HG02763 (cell line): ENCODE measurements at regions not wholly inside any gene's neighbourhood (a gene's known extent, or its start where the extent isn't known, plus 50 kb on each side); places are given as distances from the start of the nearest gene placed in this dataset.
"Not testable (repeated sequence)": the region's sequence is repeated elsewhere in the genome, so short reads cannot be mapped to it uniquely, and the experiment has no call there.

Source experiments
- ATAC-seq: cut with Tn5 transposase; IDR thresholded peaks from one replicate; pipeline ENCODE4 v1.9.1; 2021; ENCODE audit warnings: mild to moderate bottlenecking, moderate library complexity; ENCODE audit not compliant: unreplicated experiment

- no peak for ATAC-seq
Observed at GRCh38 chr7:42687211-42688055, 224.4 kb downstream of the C7orf25 start.

- ATAC-seq: no peak
Observed at GRCh38 chr7:42686594-42687156, 225.2 kb downstream of the C7orf25 start.

- no peak for ATAC-seq
Observed at GRCh38 chr7:42685911-42686310, 226.0 kb downstream of the C7orf25 start.

- no peak for ATAC-seq
Observed at GRCh38 chr7:42677751-42678699, 233.8 kb downstream of the C7orf25 start.

GRCh38 chr7:42674541-42674940 is 237.3 kb downstream of the C7orf25 start:
- ATAC-seq: no peak

GRCh38 chr7:42673951-42674350 is 237.9 kb downstream of the C7orf25 start:
- ATAC-seq: no peak

- no peak for ATAC-seq
Observed at GRCh38 chr7:42672339-42672999, 239.4 kb downstream of the C7orf25 start.

- no peak for ATAC-seq
Observed at GRCh38 chr7:42671627-42672026, 240.2 kb downstream of the C7orf25 start.

- no peak for ATAC-seq
Observed at GRCh38 chr7:42666994-42667393, 244.9 kb downstream of the C7orf25 start.

- no peak for ATAC-seq
Observed at GRCh38 chr7:42662862-42663261, 249.0 kb downstream of the C7orf25 start.

- no peak for ATAC-seq
Observed at GRCh38 chr7:42661312-42661711, 250.6 kb downstream of the C7orf25 start.

- ATAC-seq: no peak
Observed at GRCh38 chr7:42650701-42651100, 261.2 kb downstream of the C7orf25 start.

- no peak for ATAC-seq
Observed at GRCh38 chr7:42650171-42650570, 261.7 kb downstream of the C7orf25 start.

GRCh38 chr7:42645906-42646305 is 266.0 kb downstream of the C7orf25 start:
- ATAC-seq: no peak

GRCh38 chr7:42642699-42643098 is 269.2 kb downstream of the C7orf25 start:
- ATAC-seq: no peak

- no peak for ATAC-seq
Observed at GRCh38 chr7:42639930-42640329, 271.9 kb downstream of the C7orf25 start.

- ATAC-seq: not testable (repeated sequence)
Observed at GRCh38 chr7:42636380-42636779, 275.5 kb downstream of the C7orf25 start.

- no peak for ATAC-seq
Observed at GRCh38 chr7:42628054-42628453, 283.8 kb downstream of the C7orf25 start.

- ATAC-seq: no peak
Observed at GRCh38 chr7:42627626-42628025, 284.2 kb downstream of the C7orf25 start.

- no peak for ATAC-seq
Observed at GRCh38 chr7:42627101-42627500, 284.8 kb downstream of the C7orf25 start.

- no peak for ATAC-seq
Observed at GRCh38 chr7:42625421-42625820, 286.4 kb downstream of the C7orf25 start.
